ENCODE measurements at regions not wholly inside any gene's neighbourhood (a gene's known extent, or its start where the extent isn't known, plus 50 kb on each side); places are given as distances from the start of the nearest gene placed in this dataset.
A peak's percentile ranks its signal among the peaks of the same experiment; 100 is the strongest.

GRCh38 chr3:16058521-16058920, 116.0 kb upstream of the GALNT15 start:
- Histone ChIP-seq H3K36me3 (no peaks in the 10 kb centered on the region), H3K4me3 (no peak overlapping the region), H3K27me3 (no peaks in the 10 kb centered on the region), H3K27ac (peak overlapping the region; percentile 70 to 84 (median 72)), H3K9me3 (no peaks in the 10 kb centered on the region), H3K4me1 (peaks cover 0 to 27% (median 16%) of the 10 kb centered on the region in 4 donors)
- TF ChIP-seq EP300 (IDR thresholded peaks at IDR 0.05) (no peak), POLR2AphosphoS5 (IDR thresholded peaks at IDR 0.05) (no peak), CTCF (IDR thresholded peaks at IDR 0.05) (no peak), POLR2A (IDR thresholded peaks at IDR 0.05) (no peak)
- 63 to 75% methylated on average over 1 of the region's 1 CpG for WGBS, 2 donors
- intact Hi-C loops (cut with DNase I) = no loop called here
- no peak for DNase-seq

GRCh38 chr3:16059081-16059537, 115.4 kb upstream of the GALNT15 start:
- Histone ChIP-seq H3K36me3 (no peaks in the 10 kb centered on the region), H3K27ac (peak overlapping the region; percentile 70 to 84 (median 72)), H3K9me3 (no peaks in the 10 kb centered on the region), H3K27me3 (no peaks in the 10 kb centered on the region), H3K4me3 (no peak overlapping the region), H3K4me1 (peaks cover 0 to 27% (median 16%) of the 10 kb centered on the region in 4 donors)
- WGBS, 2 donors = 96 to 98% methylated on average over 5 of the region's 5 CpGs
- no peak for DNase-seq
- TF ChIP-seq POLR2A (IDR thresholded peaks at IDR 0.05) = no peak
- no peak for TF ChIP-seq CTCF (IDR thresholded peaks at IDR 0.05)
- no peak for TF ChIP-seq POLR2AphosphoS5 (IDR thresholded peaks at IDR 0.05)
- no peak for TF ChIP-seq EP300 (IDR thresholded peaks at IDR 0.05)
- intact Hi-C loops (cut with DNase I) = no loop called here

GRCh38 chr3:16059711-16060357, 114.6 kb upstream of the GALNT15 start:
- no peak for DNase-seq
- H3K27ac ChIP-seq = peak overlapping the region; percentile 70 to 84 (median 72)
- H3K4me3 ChIP-seq = no peak overlapping the region
- H3K9me3 ChIP-seq = no peaks in the 10 kb centered on the region
- peaks cover 0 to 31% (median 22%) of the 10 kb centered on the region in 4 donors for H3K4me1 ChIP-seq
- 83 to 86% methylated on average over 2 of the region's 2 CpGs for WGBS, 2 donors
- no peak for TF ChIP-seq POLR2AphosphoS5 (IDR thresholded peaks at IDR 0.05)
- no peak for TF ChIP-seq EP300 (IDR thresholded peaks at IDR 0.05)
- TF ChIP-seq CTCF (IDR thresholded peaks at IDR 0.05) = peak in 1 of 4 experiments; percentile 1
- H3K27me3 ChIP-seq = no peaks in the 10 kb centered on the region
- intact Hi-C loops (cut with DNase I) = no loop called here
- H3K36me3 ChIP-seq = no peaks in the 10 kb centered on the region

GRCh38 chr3:16060358-16060852, 114.1 kb upstream of the GALNT15 start:
- H3K4me1 ChIP-seq = peaks cover 0 to 35% (median 28%) of the 10 kb centered on the region in 4 donors
- H3K36me3 ChIP-seq = no peaks in the 10 kb centered on the region
- intact Hi-C loops (cut with DNase I) = no loop called here

More at GRCh38 chr3:16060358-16060852, 114.1 kb upstream of the GALNT15 start:
- peak overlapping the region; percentile 70 to 84 (median 72) for H3K27ac ChIP-seq
- H3K4me3 ChIP-seq = no peak overlapping the region
- TF ChIP-seq POLR2AphosphoS5 (IDR thresholded peaks at IDR 0.05) = peak; percentile 60 to 87 (median 73)
- TF ChIP-seq POLR2A (IDR thresholded peaks at IDR 0.05) = no peak
- TF ChIP-seq CTCF (IDR thresholded peaks at IDR 0.05) = peak in 1 of 4 experiments; percentile 3
- TF ChIP-seq EP300 (IDR thresholded peaks at IDR 0.05) = peak in 3 of 4 donors; percentile 48 to 76 (median 69)
- H3K27me3 ChIP-seq = no peaks in the 10 kb centered on the region
- DNase-seq = peak; percentile 90
- WGBS, 2 donors = 59% methylated on average over 4 of the region's 4 CpGs
- no peaks in the 10 kb centered on the region for H3K9me3 ChIP-seq
